ENCODE measurements at regions not wholly inside any gene's neighbourhood (a gene's known extent, or its start where the extent isn't known, plus 50 kb on each side); places are given as distances from the start of the nearest gene placed in this dataset.

DNA sequence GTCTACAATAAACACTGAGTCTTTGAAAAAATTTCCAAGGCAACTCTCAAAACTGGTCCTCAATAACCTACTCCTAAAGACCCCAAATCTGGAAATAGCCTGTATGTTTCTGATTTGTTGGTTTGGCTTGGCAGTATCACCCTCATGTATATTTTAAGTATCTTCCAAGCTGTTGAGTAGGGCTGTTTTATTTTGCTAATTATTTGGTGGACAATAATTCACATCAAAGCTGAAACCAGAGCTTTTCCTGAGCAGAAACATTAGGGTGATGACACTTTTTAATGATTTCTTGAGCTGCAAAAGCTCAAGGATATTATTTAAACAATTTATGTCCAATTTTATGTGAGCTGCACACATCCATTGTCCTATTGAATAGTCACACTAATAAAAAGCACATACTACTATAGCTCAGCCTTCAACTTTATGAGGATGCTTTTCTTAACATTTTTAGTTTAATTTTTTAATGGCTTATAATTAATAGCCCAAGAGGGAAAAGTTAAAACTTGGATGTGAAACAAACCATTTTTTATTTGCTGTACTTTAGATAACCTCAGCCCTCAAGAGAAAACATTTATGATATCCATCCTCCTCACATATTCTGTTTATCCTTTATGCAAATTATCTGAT, 393.1 kb downstream of the TAF11L14 start:
- Histone ChIP-seq H3K27ac (no peak overlapping the region), H3K36me3 (no peaks in the 10 kb centered on the region), H3K4me1 (ENCODE audit: control insufficient read depth in 1 of 2, insufficient read depth in 1 of 2, low read depth in 1 of 2, low read length in 1 of 2) (no peaks in the 10 kb centered on the region), H3K9me3 (no peaks in the 10 kb centered on the region), H3K27me3 (no peaks in the 10 kb centered on the region), H3K4me3 (ENCODE audit: low read depth in 1 of 2, low read length in 1 of 2) (no peak overlapping the region)
- TF ChIP-seq, protein P1, sequence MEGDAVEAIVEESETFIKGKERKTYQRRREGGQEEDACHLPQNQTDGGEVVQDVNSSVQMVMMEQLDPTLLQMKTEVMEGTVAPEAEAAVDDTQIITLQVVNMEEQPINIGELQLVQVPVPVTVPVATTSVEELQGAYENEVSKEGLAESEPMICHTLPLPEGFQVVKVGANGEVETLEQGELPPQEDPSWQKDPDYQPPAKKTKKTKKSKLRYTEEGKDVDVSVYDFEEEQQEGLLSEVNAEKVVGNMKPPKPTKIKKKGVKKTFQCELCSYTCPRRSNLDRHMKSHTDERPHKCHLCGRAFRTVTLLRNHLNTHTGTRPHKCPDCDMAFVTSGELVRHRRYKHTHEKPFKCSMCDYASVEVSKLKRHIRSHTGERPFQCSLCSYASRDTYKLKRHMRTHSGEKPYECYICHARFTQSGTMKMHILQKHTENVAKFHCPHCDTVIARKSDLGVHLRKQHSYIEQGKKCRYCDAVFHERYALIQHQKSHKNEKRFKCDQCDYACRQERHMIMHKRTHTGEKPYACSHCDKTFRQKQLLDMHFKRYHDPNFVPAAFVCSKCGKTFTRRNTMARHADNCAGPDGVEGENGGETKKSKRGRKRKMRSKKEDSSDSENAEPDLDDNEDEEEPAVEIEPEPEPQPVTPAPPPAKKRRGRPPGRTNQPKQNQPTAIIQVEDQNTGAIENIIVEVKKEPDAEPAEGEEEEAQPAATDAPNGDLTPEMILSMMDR (IDR thresholded peaks at IDR 0.05) = no peak

DNA sequence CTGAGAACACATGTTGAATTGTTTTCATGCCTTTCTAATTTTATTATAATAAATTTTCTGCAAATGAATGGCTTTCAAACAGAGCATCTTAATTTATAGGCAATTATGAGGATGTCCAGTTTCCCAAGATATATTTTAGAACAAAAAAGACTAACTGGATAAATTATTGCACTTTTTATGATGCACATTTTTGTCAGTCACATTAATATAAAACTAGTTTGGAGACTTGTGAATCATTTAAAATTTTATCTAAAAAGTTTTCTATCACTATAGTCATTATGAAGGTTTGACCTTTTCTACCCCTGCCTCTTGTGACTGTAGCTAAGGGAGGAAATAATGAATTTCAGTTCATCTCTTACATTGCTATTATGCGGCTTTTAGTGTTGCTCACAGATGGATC, 393.8 kb downstream of the TAF11L14 start:
- Histone ChIP-seq H3K9me3 (no peaks in the 10 kb centered on the region), H3K4me1 (ENCODE audit: control insufficient read depth in 1 of 2, insufficient read depth in 1 of 2, low read depth in 1 of 2, low read length in 1 of 2) (no peaks in the 10 kb centered on the region), H3K4me3 (ENCODE audit: low read depth in 1 of 2, low read length in 1 of 2) (no peak overlapping the region), H3K27ac (no peak overlapping the region), H3K27me3 (no peaks in the 10 kb centered on the region), H3K36me3 (no peaks in the 10 kb centered on the region)
- TF ChIP-seq, protein P1 (IDR thresholded peaks at IDR 0.05) = no peak

DNA sequence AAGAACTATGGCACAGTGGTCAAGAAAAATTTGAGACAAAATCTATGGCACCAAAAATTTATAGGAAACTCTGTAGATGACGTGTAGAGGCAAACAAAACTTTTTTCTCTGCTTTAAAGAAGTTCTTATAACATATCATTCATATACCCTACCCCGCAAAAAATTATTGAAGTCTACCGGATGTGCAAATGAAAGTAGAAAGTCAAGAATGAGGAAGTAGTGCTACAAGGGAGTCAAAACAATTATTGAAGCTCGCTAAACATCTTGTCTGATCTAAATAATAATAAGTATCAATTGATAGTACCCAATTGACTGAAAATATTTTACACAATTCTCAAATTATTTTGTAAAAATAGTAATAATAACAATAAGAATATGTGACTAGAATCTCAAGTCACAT, 398.5 kb downstream of the TAF11L14 start:
- no peaks in the 10 kb centered on the region for H3K36me3 ChIP-seq
- H3K27ac ChIP-seq = no peak overlapping the region
- no peaks in the 10 kb centered on the region for H3K9me3 ChIP-seq
- no peak overlapping the region for H3K4me3 ChIP-seq (ENCODE audit: low read depth in 1 of 2, low read length in 1 of 2)
- TF ChIP-seq, protein P1 (IDR thresholded peaks at IDR 0.05) = no peak
- no peaks in the 10 kb centered on the region for H3K4me1 ChIP-seq (ENCODE audit: control insufficient read depth in 1 of 2, insufficient read depth in 1 of 2, low read depth in 1 of 2, low read length in 1 of 2)
- H3K27me3 ChIP-seq = no peaks in the 10 kb centered on the region

DNA sequence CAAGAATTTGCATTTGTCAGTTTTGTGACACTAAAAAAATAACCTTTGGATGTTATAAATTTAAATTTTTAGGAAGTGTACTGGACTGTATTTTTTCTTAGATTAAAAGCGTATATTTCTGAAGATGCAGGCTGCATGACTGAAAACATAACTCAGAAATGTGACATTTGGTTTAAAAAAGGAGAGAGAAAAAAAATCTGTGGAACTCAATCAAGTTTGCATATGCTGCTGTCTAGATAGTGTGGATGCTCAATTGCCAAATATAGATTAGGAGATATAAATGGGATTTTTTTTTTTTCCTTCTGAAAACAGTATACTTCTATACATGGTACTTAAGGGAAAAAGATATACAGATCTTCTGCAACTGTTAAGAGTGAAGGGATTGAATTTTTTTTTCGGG, 402.3 kb downstream of the TAF11L14 start:
- H3K36me3 ChIP-seq = no peaks in the 10 kb centered on the region
- H3K4me1 ChIP-seq (ENCODE audit: control insufficient read depth in 1 of 2, insufficient read depth in 1 of 2, low read depth in 1 of 2, low read length in 1 of 2) = no peaks in the 10 kb centered on the region
- H3K4me3 ChIP-seq (ENCODE audit: low read depth in 1 of 2, low read length in 1 of 2) = no peak overlapping the region
- no peaks in the 10 kb centered on the region for H3K27me3 ChIP-seq
- TF ChIP-seq, protein P1 (IDR thresholded peaks at IDR 0.05) = no peak
- no peak overlapping the region for H3K27ac ChIP-seq
- no peaks in the 10 kb centered on the region for H3K9me3 ChIP-seq

DNA sequence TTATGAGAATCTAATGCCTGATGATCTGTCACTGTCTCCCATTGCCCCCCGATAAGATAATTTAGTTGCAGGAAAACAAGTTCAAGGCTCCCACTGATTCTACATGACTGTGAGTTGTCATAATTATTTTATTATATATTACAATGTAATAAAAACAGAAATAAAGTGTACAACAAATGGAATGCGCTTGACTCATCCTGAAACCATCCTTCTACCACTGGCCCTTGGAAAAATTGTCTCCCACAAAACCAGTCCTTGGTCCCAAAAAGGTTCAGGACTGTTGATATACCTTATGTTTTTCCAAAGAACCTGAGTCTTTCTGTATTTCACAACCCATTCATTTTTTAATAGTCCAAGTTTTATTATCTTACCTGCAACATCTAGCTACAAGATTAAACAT, 403.5 kb downstream of the TAF11L14 start:
- TF ChIP-seq, protein P1 (IDR thresholded peaks at IDR 0.05) = no peak
- Histone ChIP-seq H3K4me3 (ENCODE audit: low read depth in 1 of 2, low read length in 1 of 2) (no peak overlapping the region), H3K27me3 (no peaks in the 10 kb centered on the region), H3K36me3 (no peaks in the 10 kb centered on the region), H3K9me3 (no peaks in the 10 kb centered on the region), H3K27ac (no peak overlapping the region), H3K4me1 (ENCODE audit: control insufficient read depth in 1 of 2, insufficient read depth in 1 of 2, low read depth in 1 of 2, low read length in 1 of 2) (no peaks in the 10 kb centered on the region)

DNA sequence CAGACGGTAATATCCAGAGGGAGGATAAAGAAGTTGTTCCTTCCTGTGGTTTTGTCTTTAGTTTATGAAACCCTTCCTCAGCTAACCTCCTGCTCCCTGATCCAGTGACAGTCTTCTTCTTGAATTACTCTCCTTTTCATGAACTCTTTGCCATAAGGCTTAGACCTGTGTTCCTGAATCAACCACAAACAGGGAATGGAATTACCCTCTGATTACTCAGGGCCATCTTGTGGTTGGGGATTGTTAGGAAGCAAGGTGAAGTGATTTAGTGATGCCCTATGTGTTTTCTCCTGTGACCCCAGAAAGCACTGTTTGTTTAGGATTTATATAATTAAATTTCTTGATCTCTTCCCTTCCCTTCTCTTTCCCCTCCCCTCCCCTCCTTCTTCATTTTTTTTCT, 409.1 kb downstream of the TAF11L14 start:
- TF ChIP-seq, protein P1 (IDR thresholded peaks at IDR 0.05) = no peak
- no peaks in the 10 kb centered on the region for H3K27me3 ChIP-seq
- H3K4me1 ChIP-seq (ENCODE audit: control insufficient read depth in 1 of 2, insufficient read depth in 1 of 2, low read depth in 1 of 2, low read length in 1 of 2) = no peaks in the 10 kb centered on the region
- no peaks in the 10 kb centered on the region for H3K36me3 ChIP-seq
- no peak overlapping the region for H3K4me3 ChIP-seq (ENCODE audit: low read depth in 1 of 2, low read length in 1 of 2)
- H3K9me3 ChIP-seq = no peaks in the 10 kb centered on the region
- H3K27ac ChIP-seq = no peak overlapping the region
